GM13977 (cell line): ENCODE measurements at regions not wholly inside any gene's neighbourhood (a gene's known extent, or its start where the extent isn't known, plus 50 kb on each side); places are given as distances from the start of the nearest gene placed in this dataset.
"Not testable (repeated sequence)": the region's sequence is repeated elsewhere in the genome, so short reads cannot be mapped to it uniquely, and the experiment has no call there.

ENCODE experiments used
- DNase-seq: peaks from one replicate; pipeline ENCODE4 v3.0.0; 2012; ENCODE audit warnings: low spot score
- CTCF ChIP-seq: IDR thresholded peaks from 2 replicates; pipeline ENCODE4 v1.5.1; 2012; ENCODE audit warnings: mild to moderate bottlenecking, control low read depth; ENCODE audit not compliant: insufficient read depth; ENCODE audit errors: extremely low read depth, missing control alignments
- in situ Hi-C: fragments of 300-500 bp; cut with MboI; formaldehyde crosslinking; loops from one replicate; pipeline ENCODE4 v1.12.0; 2022; ENCODE audit warnings: low sequenced_read_pairs, low pct_unique_long_range_greater_than_20kb, mixed read lengths, inconsistent platforms; ENCODE audit not compliant: unreplicated experiment

GRCh38 chr1:78726686-78727085 lies 77.1 kb downstream of the IFI44 start:
- no peak for TF ChIP-seq CTCF
- in situ Hi-C loops = no loop called here
- DNase-seq = no peak

- no peak for DNase-seq
- in situ Hi-C loops = no loop called here
- TF ChIP-seq CTCF = no peak
These were observed 78.7 kb downstream of the IFI44 start for GRCh38 chr1:78728359-78728758.

- in situ Hi-C loops = no loop called here
- TF ChIP-seq CTCF = no peak
- DNase-seq = no peak
These were observed 80.4 kb downstream of the IFI44 start for GRCh38 chr1:78730054-78730453.

GRCh38 chr1:78731674-78732073 lies 82.0 kb downstream of the IFI44 start:
- no peak for TF ChIP-seq CTCF
- no peak for DNase-seq
- in situ Hi-C loops = no loop called here

- TF ChIP-seq CTCF = no peak
- in situ Hi-C loops = no loop called here
These were observed 87.6 kb downstream of the IFI44 start for GRCh38 chr1:78737241-78737640.

GRCh38 chr1:78743626-78744025 lies 94.0 kb downstream of the IFI44 start:
- in situ Hi-C loops = no loop called here
- TF ChIP-seq CTCF = no peak
- no peak for DNase-seq

More at GRCh38 chr1:78737241-78737640, 87.6 kb downstream of the IFI44 start:
- DNase-seq = no peak

GRCh38 chr1:78745111-78745510 lies 95.5 kb downstream of the IFI44 start:
- DNase-seq = no peak
- in situ Hi-C loops = no loop called here
- TF ChIP-seq CTCF = no peak

GRCh38 chr1:78753679-78754078 lies 104.0 kb downstream of the IFI44 start:
- DNase-seq, in situ Hi-C loops: not testable (repeated sequence)
